ENCODE measurements at regions not wholly inside any gene's neighbourhood (a gene's known extent, or its start where the extent isn't known, plus 50 kb on each side); places are given as distances from the start of the nearest gene placed in this dataset.
"Not testable (repeated sequence)": the region's sequence is repeated elsewhere in the genome, so short reads cannot be mapped to it uniquely, and the experiment has no call there.

DNA sequence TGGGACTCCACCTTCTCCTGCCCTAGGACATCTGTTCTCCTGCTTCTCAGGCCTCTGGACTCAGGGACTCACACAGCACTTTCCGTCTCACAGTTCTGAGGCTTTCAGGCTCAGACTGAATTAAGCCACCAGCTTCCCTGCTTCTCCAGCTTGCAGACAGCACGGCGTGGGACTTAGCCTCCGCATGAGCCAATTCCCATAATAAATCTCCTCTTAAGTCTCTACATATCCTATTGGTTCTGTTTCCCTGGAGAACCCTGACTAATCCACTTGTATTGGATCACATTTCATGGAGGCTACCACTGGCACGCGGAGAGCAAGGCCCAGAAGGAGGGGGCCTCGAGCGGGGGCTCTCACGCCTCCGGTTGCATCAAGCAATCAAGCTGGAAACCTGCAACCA lies 1313.6 kb downstream of the TBC1D22A start:
- DNase-seq, result no peak

DNA sequence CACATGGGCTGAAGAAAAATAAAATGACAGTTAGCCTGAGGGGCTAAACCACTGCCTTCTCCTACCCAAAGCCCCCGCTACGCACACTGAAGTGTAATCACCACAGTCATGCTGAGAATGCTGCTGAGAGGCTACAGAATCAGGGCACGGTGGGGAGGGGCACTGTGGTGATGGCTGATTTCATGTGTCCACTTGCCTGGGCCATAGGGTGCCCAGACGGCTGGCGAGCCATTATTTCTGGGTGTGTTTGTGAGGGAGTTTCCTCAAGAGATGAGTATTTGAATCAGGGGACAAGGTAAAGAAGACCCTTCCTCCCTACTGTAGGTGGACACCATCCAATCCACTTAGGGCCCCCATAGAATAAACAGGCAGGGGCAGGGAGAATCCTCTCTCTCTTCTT lies 1313.2 kb downstream of the TBC1D22A start:
- no peak for DNase-seq

DNA sequence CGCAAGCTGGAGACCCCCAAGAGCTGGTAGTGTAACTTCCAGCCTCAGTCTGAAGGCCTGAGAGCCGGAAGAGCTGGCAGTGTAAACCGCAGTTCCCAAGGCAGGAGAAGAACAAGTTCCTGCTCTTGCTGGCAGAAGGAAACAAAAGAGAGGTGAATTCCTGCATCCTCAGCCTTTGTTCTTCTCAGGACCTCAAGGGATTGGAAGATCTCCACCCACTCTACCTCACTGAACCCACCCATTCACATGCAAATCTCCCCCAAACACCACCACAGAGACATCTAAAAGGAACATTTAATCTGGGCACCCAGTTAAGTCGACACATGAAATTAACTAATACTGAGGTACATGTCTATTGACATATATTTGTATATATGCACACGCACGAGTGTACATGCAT lies 1310.3 kb downstream of the TBC1D22A start:
- DNase-seq, result no peak

DNA sequence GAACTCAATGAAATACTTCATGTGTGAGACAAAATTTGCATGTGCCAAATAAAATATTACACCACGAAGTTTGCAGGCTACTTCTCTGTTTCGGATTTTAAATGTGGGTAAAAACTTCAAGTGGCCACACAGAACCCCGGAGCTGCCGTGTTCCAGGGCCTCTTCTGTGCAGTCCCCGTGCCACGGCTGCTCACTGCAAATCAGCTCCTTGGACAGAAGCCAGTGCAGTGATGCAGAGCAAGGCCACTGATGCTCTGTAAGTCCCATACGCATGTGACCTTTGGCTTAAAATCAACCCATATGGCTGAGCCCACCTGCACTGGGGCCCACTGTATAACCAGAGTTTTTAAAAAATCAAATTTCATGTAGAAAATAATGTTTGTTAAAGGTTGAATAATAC lies 1309.4 kb downstream of the TBC1D22A start:
- no peak for DNase-seq

DNA sequence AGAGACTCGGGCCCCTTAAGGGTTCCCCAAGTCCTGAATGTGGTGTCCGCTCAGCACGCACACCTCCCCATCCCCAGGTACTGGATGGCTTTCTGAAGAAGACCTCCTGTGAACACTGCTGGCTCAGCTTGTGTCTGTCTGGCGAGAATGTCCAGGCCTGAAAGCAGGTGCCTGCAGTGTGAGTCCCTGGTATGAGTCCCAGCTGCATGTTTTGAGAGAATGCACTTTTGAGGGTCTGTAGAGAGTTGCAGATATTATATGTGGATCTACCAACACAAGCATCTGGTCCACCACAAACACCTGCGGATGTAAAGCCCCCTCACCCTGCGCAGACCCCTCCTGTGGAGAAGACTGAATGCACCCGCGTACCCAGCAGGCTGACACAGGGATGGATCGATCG lies 1308.9 kb downstream of the TBC1D22A start:
- no peak for DNase-seq

DNA sequence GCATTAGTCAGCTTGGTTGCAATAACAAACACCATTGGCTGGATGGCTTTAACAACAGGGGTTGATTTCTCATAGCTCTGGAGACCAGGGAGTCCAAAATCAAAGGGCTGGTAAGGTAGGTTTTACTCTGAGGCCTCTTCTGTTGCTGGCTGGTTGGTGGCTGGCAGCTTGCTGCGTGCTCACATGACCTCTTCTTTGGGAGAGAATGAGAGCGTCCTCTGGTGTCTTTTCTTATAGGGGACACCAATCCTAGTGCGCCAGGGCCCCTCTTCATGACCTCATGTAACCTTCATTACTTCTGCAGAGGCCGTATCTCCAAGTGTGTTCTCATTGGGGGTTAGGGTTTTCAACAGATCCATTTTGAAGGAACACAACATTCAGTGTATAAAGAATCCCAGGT lies 1308.3 kb downstream of the TBC1D22A start:
- no peak for DNase-seq

DNA sequence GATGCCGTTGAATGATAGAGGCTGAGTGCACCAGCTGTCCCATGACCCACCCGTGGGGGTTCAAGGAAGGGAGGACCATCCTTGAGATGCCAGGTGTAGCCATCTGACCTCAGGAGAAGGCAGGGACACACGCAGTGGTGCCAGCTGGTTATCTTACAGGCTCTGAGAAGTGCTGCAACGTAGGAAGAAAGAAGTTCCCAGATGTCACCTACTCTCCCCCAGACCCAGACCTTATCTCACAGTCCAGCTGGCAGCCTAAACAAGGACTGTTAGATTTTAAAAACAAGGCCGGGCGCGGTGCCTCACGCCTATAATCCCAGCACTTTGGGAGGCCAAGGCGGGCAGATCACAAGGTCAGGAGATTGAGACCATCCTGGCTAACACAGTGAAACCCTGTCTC lies 1307.6 kb downstream of the TBC1D22A start:
- DNase-seq, result no peak

DNA sequence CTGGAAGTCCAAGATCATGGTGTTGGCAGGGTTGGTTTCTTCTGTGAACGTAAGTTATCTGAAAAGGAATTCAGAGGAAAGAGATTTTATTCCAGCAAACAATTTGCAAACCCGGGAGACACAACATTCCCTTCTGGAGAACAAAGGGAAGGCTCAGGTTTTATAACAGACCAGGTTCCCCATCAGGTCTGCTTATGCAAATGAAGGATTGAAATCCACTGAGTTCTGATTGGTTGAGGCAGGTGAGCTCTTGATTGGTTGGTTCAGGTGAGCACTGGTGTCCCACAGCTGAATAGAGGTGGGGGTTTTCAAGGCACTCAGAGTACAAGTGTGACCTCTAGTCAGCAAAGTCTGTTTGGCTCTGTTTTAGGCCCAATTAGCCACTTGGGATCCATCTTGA lies 1306.8 kb downstream of the TBC1D22A start:
- no peak for DNase-seq

DNA sequence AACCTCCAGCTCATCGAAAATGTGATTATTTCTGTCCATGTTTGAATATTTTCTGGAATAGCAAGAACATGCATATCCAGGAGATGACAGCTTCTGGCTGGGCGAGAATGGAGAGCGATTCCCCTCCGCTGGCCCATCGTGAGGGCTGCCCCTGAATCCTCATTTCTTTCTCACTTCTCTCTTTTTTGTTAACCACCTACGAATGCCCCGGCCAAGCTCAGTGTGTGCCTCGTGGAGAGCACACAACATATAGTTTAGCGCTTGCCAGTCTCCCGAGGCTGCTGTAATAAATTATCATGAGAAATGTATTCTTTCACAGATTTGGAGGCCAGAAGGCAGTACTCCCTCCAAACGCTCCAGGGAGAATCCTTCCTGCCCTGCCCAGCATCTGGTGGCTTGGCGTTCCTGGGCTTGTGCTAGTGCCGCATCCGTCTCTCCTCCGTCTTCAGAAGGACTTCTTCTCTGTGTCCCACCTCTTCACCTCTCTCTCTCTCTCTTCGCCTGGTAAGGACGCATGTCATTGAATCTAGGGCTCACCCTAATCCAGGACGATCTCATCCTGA lies 1306.0 kb downstream of the TBC1D22A start:
- no peak for DNase-seq

DNA sequence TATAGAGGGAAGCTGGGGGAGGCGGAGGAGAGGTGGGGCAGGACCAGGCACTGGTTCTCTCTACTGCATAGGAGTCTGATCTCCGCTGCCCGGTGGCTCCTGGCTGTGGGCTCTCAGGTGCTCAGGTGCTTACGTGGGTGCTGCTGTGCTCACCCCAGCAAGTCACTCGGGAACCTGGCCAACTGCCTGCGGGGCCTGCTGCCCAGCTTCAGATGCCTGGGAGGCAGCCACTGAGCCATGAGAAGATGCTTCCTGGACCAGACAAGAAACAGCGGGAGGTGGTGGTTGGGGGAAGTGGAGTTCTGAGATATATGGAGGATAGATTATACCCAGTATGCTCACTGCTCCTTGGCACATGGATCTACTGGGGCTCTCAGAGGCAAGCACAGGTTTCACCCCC lies 1303.4 kb downstream of the TBC1D22A start:
- no peak for DNase-seq

DNA sequence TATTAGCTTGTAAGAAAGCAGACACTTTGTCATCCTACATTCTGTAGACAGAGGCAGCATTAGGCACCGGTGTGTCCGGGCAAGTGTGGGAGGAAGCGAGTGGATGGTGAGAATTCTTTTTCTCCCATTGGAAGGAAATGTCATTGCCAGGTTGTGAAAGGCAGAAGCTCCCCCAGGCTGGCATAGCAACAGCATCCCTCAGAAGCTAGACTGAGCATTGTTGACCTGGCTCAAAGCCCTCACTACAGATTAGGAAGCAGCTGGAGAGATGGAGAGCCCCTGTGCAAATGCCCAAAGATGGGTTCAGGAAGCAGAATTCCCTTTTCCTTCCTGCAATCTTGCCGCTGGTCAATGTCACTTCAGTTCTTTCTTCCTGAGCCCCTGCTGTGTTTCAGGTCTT lies 1299.3 kb downstream of the TBC1D22A start:
- no peak for DNase-seq

DNA sequence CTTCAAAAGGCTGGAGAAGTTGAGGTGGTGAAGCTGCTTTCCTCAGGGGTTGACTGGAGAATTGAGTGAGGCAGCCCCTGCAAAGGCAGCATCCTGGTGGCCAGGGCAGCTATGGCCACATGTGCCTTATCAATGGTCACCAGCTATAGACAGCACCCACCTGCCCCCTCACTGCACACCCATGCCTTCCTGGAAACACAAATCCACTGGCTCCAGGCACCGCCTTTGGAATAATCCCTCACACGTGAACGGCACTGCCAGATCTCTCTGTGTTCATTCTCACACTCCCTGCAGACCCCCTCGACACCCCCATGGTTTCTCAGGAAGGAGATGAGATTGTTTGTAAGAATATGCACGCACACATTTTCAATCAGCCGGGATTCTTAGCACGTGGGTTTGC lies 1297.8 kb downstream of the TBC1D22A start:
- DNase-seq, result no peak

DNA sequence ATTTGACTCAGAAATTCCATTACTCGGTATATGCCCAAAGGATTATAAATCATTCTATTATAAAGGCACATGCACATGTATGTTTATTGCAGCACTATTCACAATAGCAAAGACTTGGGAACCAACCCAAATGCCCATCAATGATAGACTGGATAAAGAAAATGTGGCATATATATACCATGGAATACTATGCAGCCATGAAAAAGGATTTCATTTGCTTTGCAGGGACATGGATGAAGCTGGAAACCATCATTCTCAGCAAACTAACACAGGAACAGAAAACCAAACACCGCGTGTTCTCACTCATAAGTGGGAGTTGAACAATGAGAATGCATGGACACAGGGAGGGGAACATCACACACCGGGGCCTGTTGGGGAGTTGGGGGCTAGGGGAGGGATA lies 1297.1 kb downstream of the TBC1D22A start:
- not testable (repeated sequence) for DNase-seq

DNA sequence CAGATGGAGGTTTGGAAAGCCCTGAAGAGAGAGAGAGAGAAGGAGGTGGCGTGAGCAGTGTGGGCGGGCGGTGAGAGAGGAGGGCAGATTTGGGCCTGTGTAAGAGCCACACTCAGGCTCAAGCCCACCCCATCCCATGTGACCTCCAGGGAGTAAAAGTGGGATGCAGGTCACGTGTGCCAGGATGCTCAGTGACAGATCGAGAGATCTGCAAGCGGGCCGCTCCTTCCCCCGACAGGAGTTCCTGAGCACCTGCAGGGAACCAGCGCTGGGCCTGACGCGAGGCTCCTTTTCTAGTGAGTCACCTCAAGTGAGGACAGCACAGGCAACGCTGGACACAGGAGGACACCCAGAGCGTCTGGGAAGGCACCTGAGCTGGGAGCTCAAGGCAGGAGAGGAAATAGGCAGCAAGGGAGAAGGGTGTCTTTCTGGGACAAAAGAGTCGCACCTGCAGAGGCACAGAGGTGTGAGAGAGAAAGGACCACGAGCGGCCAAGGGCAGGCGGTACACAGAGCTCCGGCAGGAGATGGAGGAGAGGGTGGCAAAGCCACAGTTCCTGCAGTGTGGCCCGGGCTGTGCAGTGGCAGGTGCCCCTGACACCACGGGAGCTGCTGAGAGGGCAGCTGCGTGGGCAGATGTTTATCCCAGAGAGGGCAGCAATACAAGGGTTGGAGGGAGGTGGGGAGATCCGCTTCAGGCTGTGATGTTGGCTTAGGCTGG lies 1294.8 kb downstream of the TBC1D22A start:
- no peak for DNase-seq

DNA sequence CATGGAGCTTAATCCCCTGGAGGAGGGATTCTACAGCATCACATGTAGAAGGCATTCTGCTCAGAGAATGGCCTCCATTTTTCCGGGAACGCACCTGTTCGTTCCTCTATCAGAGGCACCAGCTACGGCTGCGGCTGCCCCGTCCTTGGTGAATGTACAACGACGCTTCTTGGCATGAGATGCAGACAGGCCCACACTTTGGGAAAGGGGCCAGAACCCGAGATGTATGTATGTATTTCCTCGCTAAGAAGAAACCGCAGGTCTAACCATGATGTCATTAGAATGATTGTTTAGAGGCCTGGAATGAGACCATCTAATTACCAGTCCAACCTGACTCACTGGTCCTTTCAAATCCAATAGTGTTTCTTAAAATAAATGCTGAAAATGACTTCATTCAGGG lies 1293.4 kb downstream of the TBC1D22A start:
- DNase-seq, result no peak

DNA sequence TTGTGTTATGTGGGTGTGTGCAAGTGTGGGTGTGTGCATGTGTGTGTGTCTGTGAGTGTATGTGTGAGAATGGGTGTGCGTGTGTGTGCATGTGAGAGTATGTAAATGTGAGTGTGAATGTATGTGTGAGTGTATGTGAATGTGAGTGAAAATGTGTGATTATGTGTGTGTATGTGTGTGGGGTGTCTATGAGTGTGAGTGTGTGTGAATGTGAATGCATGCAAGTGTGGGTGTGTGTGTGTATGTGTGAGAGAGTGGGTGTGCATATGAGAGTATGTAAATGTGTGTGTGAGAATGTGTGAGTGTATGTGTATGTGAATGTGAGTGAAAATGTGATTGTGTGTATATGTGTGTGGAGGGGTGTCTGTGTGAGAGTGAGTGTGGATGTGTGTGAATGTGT lies 1292.7 kb downstream of the TBC1D22A start:
- DNase-seq, result no peak

DNA sequence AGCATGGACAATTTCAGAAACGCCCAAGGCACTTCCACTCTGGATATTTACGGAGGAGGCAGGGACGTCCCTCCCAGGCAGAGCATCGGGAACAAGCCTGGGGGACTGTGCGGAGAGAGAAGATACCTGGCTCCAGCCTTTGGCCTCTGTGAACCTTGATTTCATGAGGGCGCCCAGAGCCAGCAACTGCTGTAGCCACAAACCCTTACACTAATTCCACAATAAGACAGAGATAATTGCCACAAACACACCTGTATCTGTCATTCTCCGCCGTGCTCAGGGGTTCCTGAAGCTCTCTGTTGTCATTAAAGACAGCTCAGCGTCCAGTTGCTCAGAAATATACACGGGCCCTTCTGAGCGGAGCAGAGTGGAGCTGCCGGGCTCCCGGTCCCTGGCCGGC lies 1292.1 kb downstream of the TBC1D22A start:
- no peak for DNase-seq

DNA sequence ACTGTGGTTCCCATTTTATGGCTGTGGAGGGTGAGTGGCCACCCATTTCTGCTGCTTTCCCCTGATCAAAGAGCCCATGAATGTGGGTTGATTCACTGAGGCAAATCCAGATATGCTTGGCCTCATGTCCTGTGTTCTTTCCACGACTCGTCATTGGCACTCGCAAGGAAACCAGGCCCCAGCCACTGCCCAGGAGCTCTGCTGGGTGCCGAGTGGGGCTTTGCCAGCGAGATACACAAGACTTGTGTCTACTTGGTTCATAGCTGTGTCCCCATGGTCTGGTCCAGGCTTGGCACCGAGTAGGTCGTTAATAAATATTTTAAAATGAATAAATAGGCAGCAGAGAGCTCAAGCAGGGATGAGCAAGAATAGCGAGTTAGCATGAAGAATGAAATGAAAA lies 1291.5 kb downstream of the TBC1D22A start:
- DNase-seq, result no peak

DNA sequence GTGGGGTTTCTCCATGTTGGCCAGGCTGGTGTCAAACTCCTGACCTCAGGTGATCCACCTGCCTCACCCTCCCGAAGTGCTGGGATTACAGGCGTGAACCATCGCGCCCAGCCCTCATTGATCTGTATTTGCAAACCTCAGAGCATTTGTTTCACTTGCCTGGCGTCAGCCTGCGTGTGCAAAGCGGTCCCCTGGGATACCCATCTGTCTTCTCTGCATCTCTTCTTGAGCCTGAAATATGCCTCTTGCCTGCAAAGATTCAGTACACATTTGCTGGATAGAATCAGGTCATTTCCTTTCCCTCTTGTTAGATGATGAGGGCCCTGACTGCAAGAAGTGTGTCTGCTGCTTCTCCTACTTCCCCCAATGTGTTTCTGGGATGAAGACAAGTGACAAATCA lies 1291.0 kb downstream of the TBC1D22A start:
- DNase-seq, result no peak

DNA sequence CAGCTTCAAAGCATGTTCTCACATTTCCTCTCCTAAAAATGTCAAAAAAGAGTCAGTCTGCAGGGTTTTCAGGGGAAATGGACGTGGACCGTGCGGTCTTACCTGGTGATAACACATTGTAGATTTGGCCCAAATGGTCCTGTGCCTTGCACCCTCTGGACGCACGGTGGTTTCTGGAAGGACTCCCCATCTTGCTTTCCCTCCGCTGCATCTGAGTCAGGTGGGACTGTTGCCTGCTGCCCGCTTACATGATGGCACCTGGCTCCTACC lies 1290.1 kb downstream of the TBC1D22A start:
- no peak for DNase-seq

DNA sequence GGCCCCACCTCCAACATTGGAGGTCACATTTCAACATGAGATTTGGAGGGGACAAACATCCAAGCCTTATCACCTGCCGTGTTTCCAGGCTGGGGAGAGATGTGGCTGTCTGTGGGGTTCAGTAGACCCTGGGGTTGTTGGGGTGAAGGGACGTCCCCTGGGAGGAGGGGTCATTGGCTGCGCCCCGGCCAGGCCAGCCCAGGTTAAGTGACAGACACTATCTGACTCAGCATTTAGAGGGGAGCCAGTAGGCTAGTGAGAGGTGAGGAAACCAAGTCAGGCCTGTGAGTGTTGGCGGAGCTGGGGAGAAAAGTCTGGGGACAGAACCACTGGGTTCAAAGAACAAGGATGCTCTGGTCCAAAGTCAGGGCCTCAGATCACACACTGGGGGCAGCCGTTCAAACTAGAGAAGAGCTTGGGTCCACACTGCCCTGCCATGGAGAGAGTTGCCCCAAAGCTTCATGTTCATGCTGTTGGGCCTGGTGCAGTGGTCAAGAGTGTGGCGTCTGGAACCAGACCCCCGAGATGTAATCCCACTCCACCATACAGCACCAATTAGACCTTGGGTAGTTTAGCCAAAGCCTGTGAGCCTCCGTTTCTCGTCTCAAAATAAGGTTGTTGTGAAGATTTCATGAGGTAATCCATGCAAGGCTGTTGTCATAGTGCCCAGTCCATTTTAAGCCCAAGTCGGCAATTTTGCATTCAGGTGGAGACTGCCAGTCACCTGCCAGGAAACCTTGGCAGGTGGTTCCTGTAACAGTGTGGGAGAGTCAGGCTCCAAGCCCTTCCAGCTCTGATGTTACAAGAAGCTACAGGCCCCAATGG lies 1289.6 kb downstream of the TBC1D22A start:
- DNase-seq, result no peak

DNA sequence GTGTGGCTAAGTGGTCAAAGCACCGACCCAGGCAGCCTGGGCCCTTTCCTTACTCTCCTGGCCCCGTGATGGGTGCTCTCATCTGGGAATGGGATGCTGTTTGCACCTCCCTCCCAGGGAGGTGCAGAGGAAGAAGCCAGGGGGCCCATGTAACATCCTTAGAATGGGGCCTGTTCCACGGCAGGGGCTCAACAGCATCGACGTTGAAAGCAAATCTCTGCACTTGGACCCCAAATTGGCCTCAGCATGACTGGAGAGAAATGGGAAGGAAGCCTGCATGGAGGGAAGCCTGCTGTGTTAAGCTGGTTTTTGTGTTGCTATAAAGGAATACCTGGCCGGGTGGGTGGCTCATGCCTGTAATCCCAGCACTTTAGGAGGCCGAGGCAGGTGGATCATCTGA lies 1288.4 kb downstream of the TBC1D22A start:
- no peak for DNase-seq

DNA sequence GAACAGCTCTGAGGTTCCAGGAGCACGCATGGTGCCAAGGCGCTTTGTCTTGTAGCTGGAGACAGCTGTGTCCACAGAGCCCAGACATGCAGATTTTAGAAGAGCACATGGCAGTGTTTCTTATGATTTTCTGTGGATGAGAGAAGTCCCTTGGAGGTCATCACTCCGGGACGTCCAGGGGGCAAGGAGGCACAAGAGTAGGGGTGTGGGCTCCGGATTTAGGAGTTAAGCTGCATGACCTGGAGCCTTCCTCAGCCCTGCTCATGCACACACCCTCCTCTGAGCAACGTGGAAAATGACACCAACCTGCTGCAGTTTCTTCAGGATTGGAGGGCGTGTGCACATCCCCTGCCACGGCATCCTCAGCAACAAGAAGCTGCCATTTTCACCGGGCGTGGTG lies 1286.7 kb downstream of the TBC1D22A start:
- DNase-seq, result no peak

DNA sequence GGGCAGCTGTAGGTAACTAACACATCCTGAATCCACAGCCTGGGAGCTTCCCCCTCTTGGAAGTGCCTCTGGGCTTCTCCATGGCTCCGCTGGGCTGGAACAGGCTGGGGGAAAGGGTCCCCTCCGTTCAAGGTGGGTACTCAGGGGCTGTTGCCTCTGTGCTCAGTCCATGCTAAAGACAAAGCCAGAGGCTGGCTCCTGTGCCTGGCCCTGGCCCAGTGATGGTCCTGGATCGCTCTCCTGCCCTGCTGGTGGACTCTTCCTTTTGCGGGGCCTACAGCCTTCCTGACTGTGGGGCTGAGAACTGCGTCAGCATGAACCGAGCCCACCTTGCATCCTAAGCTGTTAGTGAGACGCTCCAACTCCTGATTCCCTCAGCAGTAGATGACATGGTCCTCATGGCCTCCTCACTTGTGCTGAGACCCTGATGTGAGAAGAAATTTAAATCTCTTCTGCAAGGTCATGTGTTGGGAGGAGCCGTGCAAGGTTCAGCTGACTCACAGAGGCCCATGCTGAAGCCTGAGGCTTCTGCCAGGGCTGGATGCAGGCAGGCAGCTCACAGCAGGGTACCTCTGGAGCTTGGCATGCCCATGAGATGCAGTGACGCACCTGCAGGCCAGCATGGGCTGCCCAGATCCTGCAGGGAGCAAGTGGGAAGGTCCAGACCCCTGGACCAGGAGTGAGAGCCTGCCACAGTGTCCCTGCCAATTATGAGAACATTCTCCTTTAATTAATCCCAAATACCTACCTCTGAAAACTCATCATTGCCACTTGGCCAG lies 1285.5 kb downstream of the TBC1D22A start:
- no peak for DNase-seq

Measured in CD4-positive, alpha-beta T cell treated with Interleukin-1 beta for 1 hour (primary cell).